H1 (cell line): ENCODE measurements at regions not wholly inside any gene's neighbourhood (a gene's known extent, or its start where the extent isn't known, plus 50 kb on each side); places are given as distances from the start of the nearest gene placed in this dataset.

Experiments
- CHD1 ChIP-seq: IDR thresholded peaks from 2 replicates; pipeline ENCODE4 v1.6.1; 2012; ENCODE audit warnings: low read depth, low read length, improper control_type of control experiment
- EP300 ChIP-seq, 2 experiments: IDR thresholded peaks; 1 replicate in 1 of 2; 2 replicates in 1 of 2; pipeline ENCODE4 v1.6.1; 2011 to 2012; ENCODE audit warnings: low read depth in 2 of 2, low read length in 2 of 2, mild to moderate bottlenecking in 2 of 2, borderline replicate concordance in 1 of 2, inconsistent platforms in 1 of 2, moderate library complexity in 1 of 2
- KDM5A ChIP-seq: fragments of 200-600 bp; IDR thresholded peaks from 2 replicates; pipeline ENCODE4 v1.7.1; 2012; ENCODE audit warnings: mild to moderate bottlenecking, low read length, inconsistent platforms, mixed read lengths
- RAD21 ChIP-seq, 2 experiments: IDR thresholded peaks in 1 of 2; conservative IDR thresholded peaks in 1 of 2; 2 replicates each; pipeline ENCODE4 v1.6.1; 2011; ENCODE audit warnings: low read depth in 2 of 2, low read length in 2 of 2, improper control_type of control experiment in 1 of 2, inconsistent platforms in 1 of 2, mild to moderate bottlenecking in 1 of 2, moderate library complexity in 1 of 2
- TF ChIP-seq, protein P1 (sequence below): IDR thresholded peaks from 2 replicates; pipeline ENCODE4 v1.6.1; 2011; ENCODE audit warnings: low read depth, mild to moderate bottlenecking, low read length; ENCODE audit not compliant: insufficient read depth
- TF ChIP-seq, protein P2 (sequence below): IDR thresholded peaks from 2 replicates; pipeline ENCODE4 v1.6.1; 2012; ENCODE audit warnings: low read length, inconsistent platforms

DNA sequence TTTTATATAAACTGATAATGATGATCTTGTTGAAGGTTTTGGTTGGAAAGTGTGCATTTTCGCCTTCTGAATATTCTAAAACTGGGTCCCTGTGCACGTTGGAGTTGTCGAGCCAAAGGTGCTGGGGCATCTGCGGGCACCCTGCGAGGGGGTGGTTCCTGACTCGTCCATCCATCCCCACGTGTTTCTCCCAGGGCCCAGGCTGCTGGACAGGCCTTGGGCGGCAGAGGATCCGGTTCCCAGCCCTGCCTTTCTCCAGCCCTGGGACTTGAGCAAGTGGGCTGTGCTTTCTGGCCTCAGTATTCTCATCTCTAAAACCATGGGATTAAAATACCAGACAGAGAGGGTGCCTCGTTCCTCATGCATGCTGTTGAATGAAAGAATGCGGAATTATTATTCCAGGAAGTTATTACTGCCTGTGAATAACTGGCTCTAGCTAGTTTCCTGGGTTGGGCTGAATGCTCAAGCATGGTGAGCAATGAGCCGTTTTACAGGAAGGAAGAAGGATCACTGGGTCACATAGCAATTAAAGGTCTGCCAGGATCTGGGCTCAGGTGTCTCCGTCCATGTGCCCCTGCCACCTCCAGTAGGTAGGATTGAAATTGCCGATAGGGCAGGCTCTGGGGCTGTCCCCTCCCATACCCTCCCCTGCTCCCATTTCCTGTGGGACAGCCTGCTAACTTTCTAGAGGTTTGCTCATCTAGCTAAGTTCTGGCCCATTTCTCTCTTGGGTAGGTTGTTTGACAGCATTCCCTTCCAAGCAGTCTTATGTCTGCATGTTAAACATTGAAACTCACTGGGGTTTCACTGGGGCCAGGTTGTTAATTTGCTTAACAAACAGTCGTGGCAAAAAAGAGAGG is 77.2 kb upstream of the HS6ST1 start (continued):
- TF ChIP-seq, protein P1, sequence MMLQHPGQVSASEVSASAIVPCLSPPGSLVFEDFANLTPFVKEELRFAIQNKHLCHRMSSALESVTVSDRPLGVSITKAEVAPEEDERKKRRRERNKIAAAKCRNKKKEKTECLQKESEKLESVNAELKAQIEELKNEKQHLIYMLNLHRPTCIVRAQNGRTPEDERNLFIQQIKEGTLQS, result no peak
- TF ChIP-seq CHD1 (no peak), RAD21 (IDR thresholded peaks at IDR 0.05 in 1 of 2, conservative IDR thresholded peaks at IDR 0.05 in 1 of 2; ENCODE audit: low read depth in 2 of 2, low read length in 2 of 2) (no peak), KDM5A (no peak), EP300 (IDR thresholded peaks at IDR 0.05; ENCODE audit: borderline replicate concordance in 1 of 2, low read depth in 2 of 2, low read length in 2 of 2) (no peak)
- TF ChIP-seq, protein P2, sequence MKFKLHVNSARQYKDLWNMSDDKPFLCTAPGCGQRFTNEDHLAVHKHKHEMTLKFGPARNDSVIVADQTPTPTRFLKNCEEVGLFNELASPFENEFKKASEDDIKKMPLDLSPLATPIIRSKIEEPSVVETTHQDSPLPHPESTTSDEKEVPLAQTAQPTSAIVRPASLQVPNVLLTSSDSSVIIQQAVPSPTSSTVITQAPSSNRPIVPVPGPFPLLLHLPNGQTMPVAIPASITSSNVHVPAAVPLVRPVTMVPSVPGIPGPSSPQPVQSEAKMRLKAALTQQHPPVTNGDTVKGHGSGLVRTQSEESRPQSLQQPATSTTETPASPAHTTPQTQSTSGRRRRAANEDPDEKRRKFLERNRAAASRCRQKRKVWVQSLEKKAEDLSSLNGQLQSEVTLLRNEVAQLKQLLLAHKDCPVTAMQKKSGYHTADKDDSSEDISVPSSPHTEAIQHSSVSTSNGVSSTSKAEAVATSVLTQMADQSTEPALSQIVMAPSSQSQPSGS, result no peak
